Mucosa of gallbladder (tissue), 1 donor: ENCODE measurements at regions not wholly inside any gene's neighbourhood (a gene's known extent, or its start where the extent isn't known, plus 50 kb on each side); places are given as distances from the start of the nearest gene placed in this dataset.
"Not testable (repeated sequence)": the region's sequence is repeated elsewhere in the genome, so short reads cannot be mapped to it uniquely, and the experiment has no call there.

Experiments
- DNase-seq: peaks from one replicate; pipeline ENCODE4 v3.0.0-alpha.2; 2020; ENCODE audit warnings: low spot score
- donor health status: DM: no; HTN: no; CAD: no.

DNA sequence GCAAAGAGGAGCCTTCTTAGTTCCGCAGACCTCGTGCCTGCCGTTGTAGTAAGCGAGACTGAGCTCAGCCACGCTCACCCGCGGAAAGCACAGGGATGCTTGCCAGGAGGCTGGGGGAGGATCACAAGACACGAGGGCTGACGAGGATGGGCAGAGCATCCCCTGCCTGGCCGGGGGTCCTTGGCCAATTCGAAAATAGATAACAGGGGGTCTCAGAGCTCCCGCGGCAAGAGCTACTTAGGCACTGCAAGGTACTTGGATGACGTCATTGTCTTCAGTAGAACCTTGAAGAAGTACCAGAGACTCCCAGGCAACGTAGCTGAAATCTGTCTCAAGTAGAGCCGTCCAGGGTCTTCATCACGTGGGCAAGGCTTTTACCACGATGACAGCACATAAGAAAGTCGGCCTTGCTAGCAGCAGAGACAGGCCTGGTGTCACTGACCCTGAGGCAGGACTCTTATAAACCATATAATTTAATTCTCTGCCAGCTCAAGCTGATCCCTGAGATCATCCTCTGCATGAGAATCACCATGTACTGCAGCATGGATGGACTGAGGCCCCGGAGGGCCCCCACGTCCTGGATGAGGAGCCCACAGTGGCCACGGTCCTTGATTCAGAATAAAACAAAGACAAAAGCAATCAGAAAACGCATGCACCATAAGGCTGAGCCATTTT, 81.9 kb downstream of the TMEM18 start:
- no peak for DNase-seq

DNA sequence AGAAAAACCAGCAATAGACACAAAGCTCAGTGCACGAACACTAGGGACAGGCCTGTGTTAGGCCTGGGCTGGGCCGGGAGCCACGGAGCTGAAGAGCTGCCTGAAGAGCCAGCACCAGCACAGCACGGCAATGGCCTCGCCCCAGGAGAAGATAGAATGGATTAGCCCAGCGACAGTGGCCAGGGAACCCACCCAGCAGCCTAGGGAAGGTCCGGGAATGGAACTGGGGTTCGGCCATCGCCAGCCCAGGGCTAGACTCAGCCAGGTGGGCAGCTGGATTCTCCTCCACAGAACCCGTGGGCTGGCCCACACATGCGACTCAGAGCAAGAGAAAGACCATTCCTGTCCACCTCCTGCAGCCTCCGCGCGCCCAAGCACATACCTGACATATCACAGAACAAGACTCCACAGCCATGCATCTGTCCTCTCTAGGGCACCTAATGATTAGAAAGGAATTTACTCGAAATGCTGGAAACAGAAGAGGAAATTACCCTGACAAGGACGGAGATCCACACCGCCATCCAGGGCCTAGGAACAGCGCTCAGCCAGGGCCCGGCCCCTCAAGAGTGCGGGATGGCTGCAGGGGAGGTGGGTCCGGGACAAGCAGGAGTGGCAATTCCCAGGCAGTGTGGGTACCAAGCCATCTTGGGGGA, 82.8 kb downstream of the TMEM18 start:
- no peak for DNase-seq

DNA sequence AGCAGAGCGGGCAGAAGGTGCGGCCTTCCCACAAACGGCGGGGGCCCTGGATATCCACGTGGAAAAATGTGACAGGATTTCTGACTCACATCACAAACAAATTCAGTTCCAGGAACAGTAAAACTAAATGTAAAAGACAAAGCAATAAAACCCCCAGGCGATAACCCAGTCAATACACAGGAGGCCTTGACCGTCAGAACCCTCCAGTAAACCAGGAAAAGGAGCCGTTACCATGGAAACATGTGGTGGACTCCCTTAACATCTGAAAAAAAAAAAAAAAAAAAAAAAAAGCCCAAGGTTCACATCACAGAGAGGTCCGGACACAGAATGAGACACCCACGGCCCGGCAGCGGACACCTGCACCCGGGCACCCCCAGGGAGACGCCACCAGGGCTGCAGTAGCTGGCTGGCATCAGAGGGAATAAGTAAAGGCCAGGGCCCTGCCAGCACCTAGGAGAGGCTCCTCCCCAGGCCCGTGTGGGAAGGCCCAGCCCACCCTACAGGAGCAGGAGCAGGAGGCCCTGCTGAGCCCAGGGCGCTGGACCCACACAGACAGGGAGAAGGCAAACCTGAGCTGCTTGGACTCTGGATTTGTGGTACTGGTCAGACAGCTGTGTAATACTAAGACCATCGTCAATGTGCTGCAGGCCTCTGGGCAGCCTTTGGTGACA, 83.7 kb downstream of the TMEM18 start:
- no peak for DNase-seq

DNA sequence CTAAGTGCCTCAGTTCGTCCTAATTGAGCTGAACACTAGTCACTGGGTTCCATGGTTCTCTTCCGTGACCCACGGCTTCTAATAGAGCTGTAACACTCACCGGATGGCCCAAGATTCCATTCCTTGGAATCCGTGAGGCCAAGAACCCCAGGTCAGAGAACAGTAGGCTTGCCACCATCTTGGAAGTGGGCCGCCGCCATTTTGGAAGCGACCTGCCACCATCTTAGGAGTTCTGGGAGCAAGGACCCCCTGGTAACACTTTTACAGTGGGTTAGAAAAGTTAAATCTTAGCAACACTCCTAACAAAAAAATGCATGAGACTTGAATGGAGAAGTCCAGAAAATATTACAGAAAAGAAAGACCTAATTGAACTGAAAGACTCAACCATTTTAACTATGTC, 84.5 kb downstream of the TMEM18 start:
- no peak for DNase-seq

DNA sequence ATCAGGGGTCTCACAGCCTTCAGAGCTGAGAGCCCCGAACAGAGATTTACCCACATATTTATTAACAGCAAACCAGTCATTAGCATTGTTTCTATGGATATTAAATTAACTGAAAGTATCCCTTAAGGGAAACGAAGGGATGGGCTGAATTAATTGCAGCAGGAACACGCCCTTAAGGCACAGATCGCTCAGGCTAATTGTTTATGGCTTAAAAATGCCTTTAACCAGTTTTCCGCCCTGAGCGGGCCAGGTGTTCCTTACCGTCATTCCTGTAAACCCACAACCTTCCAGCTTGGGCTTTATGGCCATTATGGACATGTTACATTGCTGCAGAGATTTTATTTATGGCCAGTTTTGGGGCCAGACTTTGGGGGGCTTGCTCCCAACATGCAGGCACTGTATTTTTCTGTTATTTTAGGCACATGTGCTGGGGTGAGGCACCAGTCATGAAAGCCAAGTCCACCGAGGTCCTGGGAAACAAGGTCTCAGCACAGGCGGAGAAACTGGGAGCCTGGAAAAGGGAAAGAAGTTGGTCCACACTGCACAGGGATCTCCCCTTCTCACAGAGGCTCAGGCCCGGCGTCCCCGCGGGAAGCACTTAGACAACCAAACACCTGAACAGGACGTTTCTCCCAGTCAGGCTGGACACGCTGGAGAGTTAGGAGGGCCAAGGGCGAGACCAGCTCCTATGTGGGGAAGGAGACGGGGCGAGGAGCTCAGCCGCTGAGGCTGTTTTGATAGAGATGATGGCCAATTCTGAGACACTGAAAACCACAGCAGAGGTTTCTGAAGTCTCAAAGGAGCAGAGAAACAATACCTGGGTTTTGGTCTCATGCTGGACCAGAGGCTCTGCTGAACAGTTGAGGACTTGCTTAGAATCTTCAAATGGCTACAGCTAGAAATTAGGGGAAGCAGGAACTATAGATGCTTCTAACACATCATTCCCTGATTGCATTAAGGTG, 86.7 kb downstream of the TMEM18 start:
- no peak for DNase-seq

DNA sequence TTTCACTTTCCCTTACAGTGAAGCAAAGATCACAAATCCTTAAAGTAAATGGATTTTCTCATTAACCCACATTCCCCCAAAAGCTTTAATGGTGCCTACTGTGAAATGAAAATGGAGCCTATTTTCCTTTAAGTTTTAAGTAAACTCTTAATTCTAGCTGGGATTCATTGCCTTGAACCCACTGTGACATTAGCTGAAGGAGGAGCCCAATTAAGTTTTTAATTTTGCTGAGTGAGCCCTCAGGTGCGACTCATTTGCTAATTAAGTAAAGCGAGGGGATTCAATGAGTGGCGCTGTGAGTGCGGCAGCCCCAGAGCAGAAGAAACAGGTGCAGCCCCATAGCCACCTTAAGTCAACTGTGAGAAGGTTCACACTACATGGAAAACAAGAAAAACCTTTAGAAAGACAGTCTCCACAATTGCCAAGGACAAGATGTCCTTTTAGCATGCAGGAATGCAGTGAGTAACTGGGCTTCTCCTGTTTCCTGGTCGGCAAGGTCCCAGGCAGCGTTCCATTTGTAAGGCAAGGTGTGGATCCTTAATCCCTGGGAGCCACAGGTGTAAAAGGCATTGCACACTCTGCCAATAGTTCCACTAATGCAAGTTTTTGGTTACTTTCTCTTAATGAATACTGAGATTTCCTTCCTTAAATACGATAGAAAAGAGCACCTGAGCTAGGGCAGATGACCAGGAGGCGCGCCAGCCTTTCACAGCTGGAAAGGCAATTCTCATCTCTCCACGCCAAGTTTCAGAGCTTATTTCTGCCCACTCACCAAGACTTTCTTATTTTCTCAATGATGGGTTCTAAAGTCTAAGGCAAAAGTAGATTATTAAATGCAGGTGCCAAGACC, 87.7 kb downstream of the TMEM18 start:
- no peak for DNase-seq

DNA sequence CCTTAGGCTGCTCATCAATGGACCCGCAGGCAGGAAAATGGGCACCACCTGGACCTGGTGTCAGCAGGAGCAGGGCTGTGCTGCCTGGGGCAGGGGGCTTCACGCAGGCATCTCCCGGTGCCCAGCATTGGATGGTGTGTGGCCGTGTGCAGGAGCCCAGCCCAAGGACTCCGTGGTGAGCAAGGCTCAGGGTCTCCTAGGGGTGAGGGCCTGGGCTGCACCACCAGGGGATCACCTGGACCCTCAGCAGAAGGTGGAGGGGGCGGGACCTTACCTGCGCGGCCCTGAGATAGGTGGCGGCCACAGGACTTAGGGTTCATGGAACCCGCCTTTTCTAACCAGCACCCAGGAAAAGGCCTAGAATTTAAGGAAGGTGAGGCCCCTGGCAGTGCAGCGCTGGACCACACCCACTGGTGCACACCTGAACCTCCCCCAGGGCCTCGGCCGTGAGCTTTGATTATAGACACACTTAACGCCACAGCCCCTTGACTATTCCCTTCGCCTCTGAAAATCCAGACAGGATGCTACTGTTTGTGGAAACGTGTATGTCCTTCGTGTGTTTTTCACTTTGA, 89.0 kb downstream of the TMEM18 start:
- DNase-seq: no peak

DNA sequence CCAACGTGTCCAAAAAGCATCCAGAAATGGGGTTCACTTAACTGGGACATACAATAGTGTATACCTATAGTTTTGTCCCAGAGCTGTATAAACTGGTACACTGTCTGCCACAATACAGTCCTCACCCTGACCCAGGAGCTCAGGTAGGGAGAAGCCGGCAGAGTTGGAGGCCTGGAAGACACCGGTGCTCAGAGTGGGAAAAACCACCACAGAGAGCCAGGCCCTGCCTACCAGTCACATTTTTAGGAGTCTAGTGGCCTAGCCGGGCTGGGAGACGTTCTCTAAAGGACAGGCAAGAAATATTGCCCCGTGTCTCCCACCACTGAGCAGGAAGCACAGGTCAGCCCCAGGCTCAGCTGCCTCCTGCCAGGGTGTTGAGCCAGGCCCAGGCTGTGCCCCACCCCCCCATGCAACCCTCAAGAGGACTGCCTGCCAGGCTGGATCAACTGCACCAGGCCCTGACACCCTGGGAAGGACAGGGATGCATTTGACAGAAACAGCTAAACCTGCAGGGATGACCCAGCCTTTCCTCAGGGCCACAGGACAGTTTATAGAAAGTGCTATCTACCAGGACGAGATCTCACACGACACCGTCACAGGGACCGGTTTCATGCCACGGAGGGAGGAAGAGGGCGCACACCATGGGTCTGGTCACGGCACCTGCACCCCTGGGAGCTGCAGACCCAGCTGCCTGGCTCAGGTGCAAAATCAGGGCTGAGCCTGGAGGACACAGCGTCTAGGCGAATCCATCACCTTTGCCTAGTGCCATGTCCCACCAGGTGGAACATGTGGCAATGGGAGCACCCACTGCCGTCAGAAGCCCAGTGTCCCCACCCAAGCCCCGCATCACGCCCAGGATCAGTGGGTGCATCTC, 89.9 kb downstream of the TMEM18 start:
- no peak for DNase-seq

DNA sequence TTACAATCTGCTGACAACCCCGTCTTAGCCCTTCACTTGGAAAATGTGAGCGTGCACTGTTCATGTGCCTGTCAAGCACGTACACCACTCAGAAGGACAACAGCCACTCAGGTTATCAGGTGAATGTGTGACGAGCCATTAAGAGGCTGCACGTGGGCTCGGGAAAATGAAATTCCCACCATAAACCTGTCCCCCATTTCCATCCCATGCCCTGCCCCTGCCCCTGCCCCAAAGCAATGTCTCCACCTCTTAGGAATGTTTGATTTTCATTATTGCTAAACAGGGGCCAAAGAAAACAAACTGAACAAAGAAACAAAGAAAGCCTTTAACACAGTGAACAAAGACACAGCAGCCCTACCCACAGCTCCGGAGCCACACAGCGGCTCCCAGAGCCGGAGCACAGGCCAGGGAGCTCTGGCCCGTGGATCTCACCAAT, 90.5 kb downstream of the TMEM18 start:
- no peak for DNase-seq

DNA sequence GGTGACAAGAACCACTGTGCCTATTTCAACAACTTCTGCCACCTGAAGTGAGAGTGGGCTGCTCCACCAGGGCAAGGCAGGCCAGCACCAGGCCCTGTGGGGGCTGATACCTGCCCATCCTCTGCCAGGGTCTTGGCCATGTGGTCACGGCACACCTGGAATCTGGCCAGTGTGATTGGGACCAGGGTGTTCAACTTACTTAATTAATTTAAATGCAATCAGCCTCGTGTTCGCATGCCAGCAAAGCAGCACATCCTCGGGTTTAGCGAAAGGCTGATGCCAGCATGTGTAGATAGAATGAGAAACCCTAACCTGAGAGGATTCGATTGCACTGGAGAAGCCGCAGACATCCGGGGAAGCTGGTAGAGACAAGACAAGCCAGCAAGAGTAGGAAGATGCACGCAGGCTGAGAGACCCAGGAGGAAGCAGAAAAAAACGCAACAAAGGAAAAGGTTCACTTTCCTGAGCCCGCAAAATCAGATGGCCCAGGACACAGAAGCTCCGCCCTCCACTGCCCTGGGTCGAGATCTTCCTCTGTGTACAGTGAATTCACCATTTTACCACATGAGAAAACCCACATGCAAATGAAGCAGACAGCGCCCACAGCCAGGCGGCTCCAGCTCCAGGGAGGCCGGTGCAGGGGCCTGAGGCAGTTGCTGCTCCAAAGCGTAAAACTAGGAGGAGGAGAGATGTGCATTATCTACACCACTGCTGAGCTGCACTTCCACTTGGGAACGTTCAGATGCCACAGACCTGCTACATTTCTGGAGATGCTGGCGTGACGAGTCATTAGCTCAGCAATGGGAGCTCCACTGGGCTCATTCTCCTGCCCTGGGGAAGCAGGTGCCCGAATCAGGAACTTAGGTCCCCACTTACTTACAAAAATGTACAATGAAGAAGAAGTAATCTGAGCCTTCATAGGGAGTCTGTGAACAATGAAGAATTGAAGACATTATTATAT, 92.1 kb downstream of the TMEM18 start:
- DNase-seq: no peak

DNA sequence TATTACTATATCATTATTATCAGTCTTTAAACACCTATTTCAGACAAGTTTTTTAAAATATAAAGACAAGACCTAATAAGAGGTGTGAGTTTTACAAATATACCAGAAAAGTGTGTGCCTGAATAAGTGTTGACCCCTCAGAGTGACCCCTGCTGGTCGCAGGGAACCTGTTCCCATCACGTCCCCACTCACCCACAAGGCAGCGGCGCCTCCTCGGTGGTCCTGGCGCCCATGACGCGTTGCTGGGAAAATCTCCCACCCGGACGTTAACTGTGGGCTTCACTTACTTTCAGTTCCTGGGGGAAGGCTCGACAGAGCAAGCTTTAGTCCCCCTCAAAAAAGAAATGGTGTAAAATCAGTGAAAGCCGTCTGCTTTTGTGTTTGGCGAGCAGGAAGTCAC, 93.5 kb downstream of the TMEM18 start:
- no peak for DNase-seq

DNA sequence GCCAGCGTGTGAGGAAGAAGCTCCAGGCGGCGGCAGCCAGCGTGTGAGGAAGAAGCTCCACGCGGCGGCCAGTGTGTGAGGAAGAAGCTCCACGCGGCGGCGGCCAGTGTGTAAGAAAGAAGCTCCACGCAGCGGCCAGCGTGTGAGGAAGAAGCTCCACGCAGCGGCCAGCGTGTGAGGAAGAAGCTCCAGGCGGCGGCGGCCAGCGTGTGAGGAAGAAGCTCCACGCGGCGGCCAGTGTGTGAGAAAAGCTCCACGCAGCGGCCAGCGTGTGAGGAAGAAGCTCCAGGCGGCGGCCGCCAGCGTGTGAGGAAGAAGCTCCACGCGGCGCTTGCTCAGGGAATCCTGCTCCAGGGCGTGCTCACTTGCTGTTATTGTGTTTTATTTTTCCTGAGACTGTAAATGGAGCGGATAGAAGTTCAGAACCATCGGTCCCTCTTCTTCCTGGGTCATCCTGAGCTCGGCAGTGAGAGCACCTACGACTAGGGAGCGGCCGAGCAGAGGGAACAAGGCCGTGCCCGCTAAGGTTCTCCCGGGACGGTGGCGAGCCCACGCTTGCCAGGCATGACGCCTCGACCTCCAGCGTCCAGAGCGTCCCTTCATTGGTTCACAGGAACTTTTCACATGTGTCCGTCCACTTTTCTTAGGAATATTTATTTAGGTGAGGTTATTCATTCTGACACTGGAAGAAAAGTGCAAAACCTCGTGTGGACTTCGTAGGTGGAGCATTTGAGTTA, 94.2 kb downstream of the TMEM18 start:
- DNase-seq: no peak

DNA sequence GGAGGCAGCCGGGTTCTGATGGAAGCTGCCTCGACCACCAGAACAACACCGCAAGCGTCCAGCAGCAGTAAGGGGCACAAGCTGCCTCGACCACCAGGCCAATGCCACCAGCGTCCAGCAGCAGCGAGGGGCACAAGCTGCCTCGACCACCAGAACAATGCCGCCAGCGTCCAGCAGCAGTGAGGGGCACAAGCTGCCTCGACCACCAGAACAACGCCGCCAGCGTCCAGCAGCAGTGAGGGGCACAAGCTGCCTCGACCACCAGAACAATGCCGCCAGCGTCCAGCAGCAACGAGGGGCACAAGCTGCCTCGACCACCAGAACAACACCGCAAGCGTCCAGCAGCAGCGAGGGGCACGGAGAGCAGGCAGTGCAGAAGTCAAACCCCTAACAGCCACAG, 94.9 kb downstream of the TMEM18 start:
- not testable (repeated sequence) for DNase-seq

DNA sequence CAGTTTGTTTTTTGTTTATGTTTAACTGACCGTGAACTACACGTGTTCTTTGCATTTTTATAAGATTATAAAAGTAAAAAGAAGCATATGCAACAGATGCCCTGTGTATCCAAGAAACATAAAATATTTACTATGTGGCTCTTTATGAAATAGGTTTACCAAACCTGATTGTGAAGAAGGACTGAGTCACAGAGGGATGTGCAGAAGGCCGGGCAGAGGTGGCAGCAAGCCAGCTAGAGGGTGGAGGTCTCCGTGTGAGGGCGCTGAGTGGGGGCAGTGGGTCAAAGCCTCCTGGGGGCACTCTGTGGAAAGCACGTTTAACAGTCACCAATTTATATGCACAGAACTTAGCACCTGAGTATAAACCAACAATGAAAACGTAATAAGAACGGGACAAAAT, 97.2 kb downstream of the TMEM18 start:
- DNase-seq: no peak

DNA sequence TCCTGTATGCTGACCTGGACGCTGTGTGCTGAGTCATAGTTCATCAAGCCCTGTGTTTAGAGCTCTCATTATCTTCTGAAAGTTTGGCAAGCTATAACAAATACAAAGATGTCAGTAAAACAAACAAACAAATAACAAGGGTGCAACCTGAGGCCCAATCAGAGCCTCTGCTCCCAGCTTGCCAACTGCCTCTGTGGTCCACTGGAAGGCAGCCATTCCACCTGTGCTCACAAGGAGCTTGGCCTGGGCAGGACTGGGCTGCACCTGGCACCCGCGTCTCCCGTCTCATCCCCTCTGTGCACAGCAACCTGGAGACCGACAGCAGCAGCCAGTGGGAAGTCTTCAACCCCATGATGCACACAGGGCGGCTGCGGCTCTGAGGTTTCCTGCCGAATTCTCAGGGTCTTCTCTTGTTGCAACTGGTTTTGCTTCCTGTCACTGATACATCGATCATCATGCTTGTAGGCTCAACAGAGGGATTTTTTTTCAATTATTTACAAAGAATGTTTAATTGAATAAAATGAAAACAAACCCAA, 97.8 kb downstream of the TMEM18 start:
- no peak for DNase-seq

DNA sequence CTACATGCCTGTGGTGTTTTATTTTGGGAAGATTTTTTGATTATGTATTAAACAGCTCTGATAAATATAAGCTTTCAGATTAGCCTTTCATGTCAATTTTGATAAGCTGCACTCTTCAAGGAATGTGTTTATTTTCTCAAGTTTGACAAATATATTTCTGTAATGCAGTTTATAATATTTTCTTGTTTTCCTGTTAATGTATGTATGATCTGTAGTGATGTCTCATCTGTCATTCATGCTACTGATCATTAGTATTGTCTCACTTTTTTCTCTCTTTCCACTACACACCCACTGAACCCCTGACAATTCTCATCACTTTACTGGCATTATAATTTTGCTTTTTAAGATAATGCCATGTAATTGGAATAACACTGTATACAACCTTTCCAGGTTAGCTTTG, 100.9 kb downstream of the TMEM18 start:
- DNase-seq: no peak

DNA sequence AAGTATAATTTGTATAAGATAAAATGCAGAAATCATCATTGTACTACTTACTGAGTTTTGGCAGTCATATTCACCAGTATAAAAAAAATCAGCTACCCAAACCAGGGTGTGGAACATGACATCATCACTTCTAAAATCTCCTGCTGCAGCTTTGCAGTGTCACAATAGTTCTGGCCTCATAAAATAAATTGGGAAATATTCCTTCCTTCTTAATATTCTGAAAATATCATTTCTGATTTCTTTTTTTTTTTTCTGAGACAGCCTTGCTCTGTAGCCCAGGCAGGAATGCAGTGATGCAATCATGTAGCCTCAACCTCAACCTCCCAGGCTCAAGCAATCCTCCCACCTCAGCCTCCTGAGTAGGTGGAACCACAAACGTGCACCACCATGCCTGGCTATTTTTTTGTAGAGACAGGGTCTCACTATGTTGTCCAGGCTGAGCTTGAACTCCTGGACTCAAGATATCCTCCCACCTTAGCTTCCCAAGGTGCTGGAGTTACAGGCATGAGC, 101.4 kb downstream of the TMEM18 start:
- DNase-seq: no peak
